Upper lobe of left lung (tissue), 4 donors: ENCODE measurements at regions not wholly inside any gene's neighbourhood (a gene's known extent, or its start where the extent isn't known, plus 50 kb on each side); places are given as distances from the start of the nearest gene placed in this dataset.

ENCODE experiments used
- EP300 ChIP-seq, 4 donors: sonication (generic); formaldehyde crosslinking; IDR thresholded peaks; one replicate each; pipeline ENCODE4 v1.5.1; 2017; ENCODE audit warnings: antibody characterized with exemption in 4 of 4, control low read depth in 2 of 4
- POLR2A ChIP-seq, 4 donors: fragments of 450-650 bp; IDR thresholded peaks; one replicate each; pipeline ENCODE4 v1.5.1; 2016 to 2017; ENCODE audit warnings: antibody characterized with exemption in 4 of 4, mild to moderate bottlenecking in 2 of 4
- POLR2AphosphoS5 ChIP-seq, 2 donors: sonication (generic); formaldehyde crosslinking; IDR thresholded peaks; one replicate each; pipeline ENCODE4 v1.5.1; 2017; ENCODE audit warnings: antibody characterized with exemption in 2 of 2
- TF ChIP-seq, protein P1 (sequence below), 6 experiments: fragments of 450-650 bp in 4 of 6; fragments of 200-600 bp in 2 of 6; sonication (generic) in 2 of 6; IDR thresholded peaks; one replicate each; pipeline ENCODE4 v1.5.1; 2016 to 2019; ENCODE audit warnings: antibody characterized with exemption in 6 of 6

DNA sequence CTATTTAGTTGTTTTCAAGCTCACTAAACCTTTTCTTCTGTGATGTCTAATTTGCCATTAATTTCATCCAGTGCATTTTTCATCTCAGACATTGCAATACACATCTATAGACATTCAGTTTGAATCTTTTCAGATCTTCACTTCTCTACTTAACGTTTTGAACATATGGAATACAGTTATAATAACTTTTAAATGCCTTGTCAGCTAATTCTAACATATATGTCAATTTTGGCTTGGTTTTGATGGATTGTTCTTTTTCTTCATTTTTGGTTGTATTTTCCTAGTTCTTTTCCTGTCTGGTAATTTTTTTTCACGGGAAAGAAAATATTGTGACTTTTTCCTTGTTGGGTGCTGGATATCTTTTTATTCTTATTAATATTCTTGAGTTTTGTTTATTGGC lies 215.3 kb downstream of the ATP23 start:
- TF ChIP-seq, protein P1, sequence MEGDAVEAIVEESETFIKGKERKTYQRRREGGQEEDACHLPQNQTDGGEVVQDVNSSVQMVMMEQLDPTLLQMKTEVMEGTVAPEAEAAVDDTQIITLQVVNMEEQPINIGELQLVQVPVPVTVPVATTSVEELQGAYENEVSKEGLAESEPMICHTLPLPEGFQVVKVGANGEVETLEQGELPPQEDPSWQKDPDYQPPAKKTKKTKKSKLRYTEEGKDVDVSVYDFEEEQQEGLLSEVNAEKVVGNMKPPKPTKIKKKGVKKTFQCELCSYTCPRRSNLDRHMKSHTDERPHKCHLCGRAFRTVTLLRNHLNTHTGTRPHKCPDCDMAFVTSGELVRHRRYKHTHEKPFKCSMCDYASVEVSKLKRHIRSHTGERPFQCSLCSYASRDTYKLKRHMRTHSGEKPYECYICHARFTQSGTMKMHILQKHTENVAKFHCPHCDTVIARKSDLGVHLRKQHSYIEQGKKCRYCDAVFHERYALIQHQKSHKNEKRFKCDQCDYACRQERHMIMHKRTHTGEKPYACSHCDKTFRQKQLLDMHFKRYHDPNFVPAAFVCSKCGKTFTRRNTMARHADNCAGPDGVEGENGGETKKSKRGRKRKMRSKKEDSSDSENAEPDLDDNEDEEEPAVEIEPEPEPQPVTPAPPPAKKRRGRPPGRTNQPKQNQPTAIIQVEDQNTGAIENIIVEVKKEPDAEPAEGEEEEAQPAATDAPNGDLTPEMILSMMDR (IDR thresholded peaks at IDR 0.05): no peak
- no peak for TF ChIP-seq POLR2A (IDR thresholded peaks at IDR 0.05)
- TF ChIP-seq POLR2AphosphoS5 (IDR thresholded peaks at IDR 0.05): no peak
- TF ChIP-seq EP300 (IDR thresholded peaks at IDR 0.05): no peak
